Breast epithelium (tissue), 3 donors: ENCODE measurements at regions not wholly inside any gene's neighbourhood (a gene's known extent, or its start where the extent isn't known, plus 50 kb on each side); places are given as distances from the start of the nearest gene placed in this dataset.

Source experiments
- CTCF ChIP-seq, 3 donors: fragments of 450-650 bp; IDR thresholded peaks; one replicate each; pipeline ENCODE4 v1.5.1; 2016 to 2017; ENCODE audit warnings: antibody characterized with exemption in 3 of 3, mild to moderate bottlenecking in 3 of 3, moderate library complexity in 3 of 3
- POLR2A ChIP-seq: fragments of 450-650 bp; IDR thresholded peaks from one replicate; pipeline ENCODE4 v1.6.1; 2016; ENCODE audit warnings: antibody characterized with exemption, mild to moderate bottlenecking, moderate library complexity

DNA sequence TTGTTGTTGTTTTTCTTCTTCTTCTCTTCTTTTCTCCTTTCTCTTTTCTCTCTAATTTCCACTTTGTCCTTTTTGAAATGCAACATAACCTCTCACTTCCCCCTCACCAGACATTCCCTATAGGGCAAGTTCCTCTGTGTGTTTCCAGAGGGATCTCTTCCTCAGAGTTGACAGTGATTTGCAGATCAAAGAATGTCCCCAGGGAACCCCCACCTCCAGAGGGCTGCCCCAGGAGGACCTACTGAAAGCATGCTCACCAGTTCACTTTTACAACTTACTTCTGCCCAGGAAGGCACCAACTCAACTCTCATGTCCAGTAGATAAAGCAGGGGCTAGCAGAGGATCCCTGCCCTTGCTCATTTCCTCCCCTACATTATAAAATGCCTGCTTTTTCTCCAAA is 1648.0 kb downstream of the PCDH9 start:
- no peak for TF ChIP-seq CTCF (IDR thresholded peaks at IDR 0.05)
- no peak for TF ChIP-seq POLR2A
